Cardiac fibroblast (primary cell): ENCODE measurements at regions not wholly inside any gene's neighbourhood (a gene's known extent, or its start where the extent isn't known, plus 50 kb on each side); places are given as distances from the start of the nearest gene placed in this dataset.
"Not testable (repeated sequence)": the region's sequence is repeated elsewhere in the genome, so short reads cannot be mapped to it uniquely, and the experiment has no call there.

Source experiments
- DNase-seq, 2 donors: peaks; one replicate each; pipeline versions ENCODE4 v3.0.0 to v3.0.0-alpha.2; 2010; ENCODE audit warnings: low read depth in 2 of 2
- H3K4me3 ChIP-seq, 2 donors: replicated peaks in 1 of 2; 1 replicate in 1 of 2; 2 replicates in 1 of 2; pipeline ENCODE4 v1.5.1; 2011; ENCODE audit warnings: low read depth in 2 of 2, low read length in 2 of 2, mild to moderate bottlenecking in 2 of 2, moderate library complexity in 1 of 2
- TF ChIP-seq, protein P1 (sequence below): IDR thresholded peaks from one replicate; pipeline ENCODE4 v1.5.1; 2011; ENCODE audit warnings: low read depth, mild to moderate bottlenecking, low read length, inconsistent platforms

DNA sequence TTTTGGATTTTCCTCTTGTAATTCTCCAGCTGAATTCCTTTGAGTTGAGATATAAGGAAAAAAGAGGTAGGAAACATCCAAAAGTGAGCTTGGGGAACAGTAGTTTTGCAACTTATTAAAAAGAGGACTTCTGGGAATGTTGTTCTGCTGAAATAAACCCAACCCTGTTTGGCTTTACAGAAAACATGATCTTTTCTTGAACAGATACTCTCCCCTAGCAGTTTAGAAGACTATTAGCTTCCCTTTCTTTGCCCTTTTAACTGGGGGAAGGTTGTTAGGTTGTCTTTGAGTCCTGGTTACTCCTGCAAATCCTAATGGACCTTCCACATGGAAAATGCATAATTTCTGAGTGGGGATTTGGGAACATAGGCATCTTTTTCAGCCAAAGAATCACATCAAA, 168.7 kb upstream of the RPS23 start:
- TF ChIP-seq, protein P1, sequence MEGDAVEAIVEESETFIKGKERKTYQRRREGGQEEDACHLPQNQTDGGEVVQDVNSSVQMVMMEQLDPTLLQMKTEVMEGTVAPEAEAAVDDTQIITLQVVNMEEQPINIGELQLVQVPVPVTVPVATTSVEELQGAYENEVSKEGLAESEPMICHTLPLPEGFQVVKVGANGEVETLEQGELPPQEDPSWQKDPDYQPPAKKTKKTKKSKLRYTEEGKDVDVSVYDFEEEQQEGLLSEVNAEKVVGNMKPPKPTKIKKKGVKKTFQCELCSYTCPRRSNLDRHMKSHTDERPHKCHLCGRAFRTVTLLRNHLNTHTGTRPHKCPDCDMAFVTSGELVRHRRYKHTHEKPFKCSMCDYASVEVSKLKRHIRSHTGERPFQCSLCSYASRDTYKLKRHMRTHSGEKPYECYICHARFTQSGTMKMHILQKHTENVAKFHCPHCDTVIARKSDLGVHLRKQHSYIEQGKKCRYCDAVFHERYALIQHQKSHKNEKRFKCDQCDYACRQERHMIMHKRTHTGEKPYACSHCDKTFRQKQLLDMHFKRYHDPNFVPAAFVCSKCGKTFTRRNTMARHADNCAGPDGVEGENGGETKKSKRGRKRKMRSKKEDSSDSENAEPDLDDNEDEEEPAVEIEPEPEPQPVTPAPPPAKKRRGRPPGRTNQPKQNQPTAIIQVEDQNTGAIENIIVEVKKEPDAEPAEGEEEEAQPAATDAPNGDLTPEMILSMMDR, result no peak
- H3K4me3 ChIP-seq, result no peak overlapping the region
- DNase-seq, result no peak

GRCh38 chr5:82445726-82446335, 167.7 kb upstream of the RPS23 start:
- DNase-seq, result no peak
- TF ChIP-seq, protein P1, result no peak
- H3K4me3 ChIP-seq, result no peak overlapping the region

- no peak overlapping the region for H3K4me3 ChIP-seq
- TF ChIP-seq, protein P1, result no peak
- DNase-seq, result peak in 1 of 2 donors; percentile 66
These were observed 161.7 kb upstream of the RPS23 start for GRCh38 chr5:82439750-82440445.

DNA sequence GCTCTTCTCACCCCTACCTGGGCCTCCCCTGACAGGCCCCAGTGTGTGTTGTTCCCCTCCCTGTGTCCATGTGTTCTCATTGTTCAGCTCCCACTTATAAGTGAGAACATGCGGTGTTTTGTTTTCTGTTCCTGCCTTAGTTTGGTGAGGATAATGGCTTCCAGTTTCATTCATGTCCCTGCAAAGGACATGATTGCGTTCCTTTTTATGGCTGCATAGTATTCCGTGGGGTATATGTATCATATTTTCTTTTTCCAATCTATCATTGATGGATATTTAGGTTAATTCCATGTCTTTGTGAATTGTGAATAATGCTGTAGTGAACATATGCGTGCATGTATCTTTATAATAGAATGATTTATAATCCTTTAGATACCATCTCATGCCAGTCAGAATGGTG, 159.4 kb upstream of the RPS23 start:
- not testable (repeated sequence) for H3K4me3 ChIP-seq, DNase-seq

GRCh38 chr5:82436291-82436690, 158.1 kb upstream of the RPS23 start:
- no peak overlapping the region for H3K4me3 ChIP-seq
- DNase-seq, result no peak
- TF ChIP-seq, protein P1, result no peak

- H3K4me3 ChIP-seq, DNase-seq: not testable (repeated sequence)
These were observed 156.8 kb upstream of the RPS23 start for GRCh38 chr5:82434696-82435660.

DNA sequence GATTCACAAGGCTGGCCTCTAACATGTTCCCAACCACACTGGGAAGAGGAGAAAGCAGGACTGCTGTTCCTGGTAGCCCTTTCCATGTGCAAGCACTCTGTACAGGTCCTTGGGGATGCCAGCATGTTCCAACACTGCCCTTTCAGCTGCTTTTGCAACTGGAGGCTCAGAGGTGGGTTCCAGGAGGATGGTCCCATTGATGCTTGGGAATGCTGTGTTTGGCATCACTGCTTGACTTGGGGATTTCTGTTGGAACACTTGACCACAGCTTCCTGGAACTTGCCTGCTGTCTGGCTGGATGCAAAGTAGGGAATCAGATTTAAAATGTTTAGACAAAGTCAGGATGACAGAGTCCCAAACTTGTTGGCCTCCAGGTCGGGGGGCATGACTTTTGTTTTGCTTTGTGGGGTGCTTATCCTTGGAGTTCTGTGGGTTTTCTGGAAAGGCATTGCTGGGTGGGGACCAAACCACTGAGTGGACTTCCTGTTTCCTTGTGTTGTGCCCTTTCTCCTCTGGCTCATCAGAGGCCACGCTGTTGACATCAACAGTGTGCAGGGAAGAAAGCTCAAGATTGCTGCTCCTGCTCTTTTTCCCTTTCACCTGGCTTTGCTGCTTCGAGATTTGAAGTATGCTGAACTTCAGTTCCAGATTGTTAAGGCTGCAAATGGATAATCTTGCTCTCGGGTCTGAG, 148.5 kb upstream of the RPS23 start:
- TF ChIP-seq, protein P1, result no peak
- H3K4me3 ChIP-seq, result no peak overlapping the region
- no peak for DNase-seq
